Pancreas (tissue), 10 donors: ENCODE measurements at regions not wholly inside any gene's neighbourhood (a gene's known extent, or its start where the extent isn't known, plus 50 kb on each side); places are given as distances from the start of the nearest gene placed in this dataset.

Source experiments
- ATAC-seq, 4 donors: fragments of 200-7000 bp; cut with Tn5 transposase; one replicate each; pipeline versions ENCODE4 v1.8.0 to v1.9.1; 2020; ENCODE audit warnings: mild to moderate bottlenecking in 4 of 4, moderate library complexity in 4 of 4
- DNase-seq, 6 donors: peaks; one replicate each; pipeline ENCODE4 v3.0.0-alpha.2; 2020
- FAIRE-seq: peaks from 2 replicates; lab custom pipeline; 2012; peaks lifted over from hg19 to GRCh38; lab: Jason Lieb, UNC
- H3K27ac ChIP-seq, 4 donors: fragments of 200-600 bp; sonication (generic); 1 replicate in 3 of 4; 2 replicates in 1 of 4; pipeline versions ENCODE4 v1.5.0 to v1.8.0; 2020
- H3K27me3 ChIP-seq, 4 donors: fragments of 200-600 bp; one replicate each; pipeline ENCODE4 v1.8.0; 2021
- H3K36me3 ChIP-seq, 3 donors: fragments of 200-600 bp; sonication (generic) in 1 of 3; one replicate each; pipeline versions ENCODE4 v1.5.0 to v1.8.0; 2020 to 2021
- H3K4me1 ChIP-seq, 3 donors: fragments of 200-600 bp; one replicate each; pipeline ENCODE4 v1.8.0; 2021
- H3K4me3 ChIP-seq, 4 donors: fragments of 200-600 bp; sonication (generic) in 2 of 4; one replicate each; pipeline versions ENCODE4 v1.5.0 to v1.8.0; 2020 to 2021
- H3K9me3 ChIP-seq, 4 donors: fragments of 200-600 bp; one replicate each; pipeline ENCODE4 v1.8.0; 2021
- WGBS, 2 donors: extraction: QIAGEN DNeasy Blood & Tissue Kit; methylation state at CpG; one replicate each; pipeline ENCODE4 v1.1.7; 2013; 5-methylcytosine and 5-hydroxymethylcytosine counted together
- intact Hi-C, 3 donors: fragments of 100-400 bp; cut with DNase I; formaldehyde crosslinking; loops; one replicate each; pipeline versions ENCODE4 v1.11.1 to v1.14.2; 2022
- TF ChIP-seq, protein P1 (sequence below), 4 donors: fragments of 200-600 bp; sonication (generic) in 3 of 4; IDR thresholded peaks; one replicate each; pipeline versions ENCODE4 v1.5.0 to v1.8.0; 2021; ENCODE audit warnings: antibody characterized with exemption in 4 of 4
- donor health status: healthy with polysubstance abuse.
- donor health status: DM: no; HTN: no; CAD: no; lungs with moderate emphysema.
- donor health status: DM: no; HTN: no; CAD: no.
- donor health status: control.
- donor health status: control.
- donor health status: Bipolar disorder and iron deficiency.
- donor health status: DM: yes; HTN: yes; CAD: no.
- donor health status: DM: no; HTN: no; CAD: no.
- donor health status: DM: no; HTN: no; CAD: no.
- donor health status: DM: yes; HTN: yes; CAD: no.

DNA sequence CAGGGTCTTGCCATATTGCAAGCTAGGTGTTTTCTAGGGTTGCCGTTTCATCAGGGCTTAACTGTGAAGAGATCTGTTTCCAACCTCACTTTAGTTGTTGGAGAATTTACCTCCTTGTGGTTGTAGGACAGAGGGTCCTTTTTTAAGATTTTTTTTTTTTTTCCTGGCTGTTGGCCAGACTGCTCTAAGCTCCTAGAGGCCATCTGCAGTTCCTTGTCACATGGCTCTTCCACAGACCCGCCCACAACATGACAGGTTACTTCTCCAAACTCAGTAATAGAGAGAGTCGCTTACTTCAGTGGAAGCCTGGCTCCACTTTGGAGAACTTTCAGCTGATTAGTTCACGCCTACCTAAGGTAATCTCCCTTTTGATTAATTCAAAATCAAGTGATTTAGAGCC lies 543.7 kb downstream of the DMRTA1 start:
- FAIRE-seq = no peak
- 58 to 59% methylated on average over 4 of the region's 4 CpGs for WGBS, 2 donors
- no peaks in the 10 kb centered on the region for H3K27me3 ChIP-seq
- no peaks in the 10 kb centered on the region for H3K4me1 ChIP-seq
- H3K4me3 ChIP-seq = no peak overlapping the region
- no peaks in the 10 kb centered on the region for H3K9me3 ChIP-seq
- ATAC-seq = no peak
- no peak overlapping the region for H3K27ac ChIP-seq
- TF ChIP-seq, protein P1, sequence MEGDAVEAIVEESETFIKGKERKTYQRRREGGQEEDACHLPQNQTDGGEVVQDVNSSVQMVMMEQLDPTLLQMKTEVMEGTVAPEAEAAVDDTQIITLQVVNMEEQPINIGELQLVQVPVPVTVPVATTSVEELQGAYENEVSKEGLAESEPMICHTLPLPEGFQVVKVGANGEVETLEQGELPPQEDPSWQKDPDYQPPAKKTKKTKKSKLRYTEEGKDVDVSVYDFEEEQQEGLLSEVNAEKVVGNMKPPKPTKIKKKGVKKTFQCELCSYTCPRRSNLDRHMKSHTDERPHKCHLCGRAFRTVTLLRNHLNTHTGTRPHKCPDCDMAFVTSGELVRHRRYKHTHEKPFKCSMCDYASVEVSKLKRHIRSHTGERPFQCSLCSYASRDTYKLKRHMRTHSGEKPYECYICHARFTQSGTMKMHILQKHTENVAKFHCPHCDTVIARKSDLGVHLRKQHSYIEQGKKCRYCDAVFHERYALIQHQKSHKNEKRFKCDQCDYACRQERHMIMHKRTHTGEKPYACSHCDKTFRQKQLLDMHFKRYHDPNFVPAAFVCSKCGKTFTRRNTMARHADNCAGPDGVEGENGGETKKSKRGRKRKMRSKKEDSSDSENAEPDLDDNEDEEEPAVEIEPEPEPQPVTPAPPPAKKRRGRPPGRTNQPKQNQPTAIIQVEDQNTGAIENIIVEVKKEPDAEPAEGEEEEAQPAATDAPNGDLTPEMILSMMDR (IDR thresholded peaks at IDR 0.05) = no peak
- no peak for DNase-seq
- intact Hi-C loops = no loop called here
- no peaks in the 10 kb centered on the region for H3K36me3 ChIP-seq

DNA sequence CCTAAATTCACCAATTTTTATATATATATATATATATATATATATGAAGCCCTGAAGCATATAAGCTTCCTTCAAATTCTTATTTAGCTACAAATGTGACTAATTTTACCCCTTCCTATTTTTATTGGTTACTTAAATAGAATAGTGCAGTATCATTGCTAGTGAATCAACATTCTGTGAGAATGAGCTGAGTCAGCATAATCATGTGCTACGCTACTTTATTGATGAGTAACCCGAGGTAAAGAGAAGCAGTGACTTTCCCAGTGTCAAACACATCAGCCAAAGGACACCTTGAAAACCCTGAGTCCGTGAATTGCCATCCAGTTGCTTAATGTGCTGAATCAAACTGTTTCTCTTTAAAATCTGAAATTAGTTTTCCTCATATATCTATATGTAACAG lies 546.2 kb downstream of the DMRTA1 start:
- FAIRE-seq = no peak
- no peak for DNase-seq
- Histone ChIP-seq H3K9me3 (no peaks in the 10 kb centered on the region), H3K27ac (no peak overlapping the region), H3K27me3 (no peaks in the 10 kb centered on the region), H3K4me1 (no peaks in the 10 kb centered on the region), H3K4me3 (no peak overlapping the region), H3K36me3 (no peaks in the 10 kb centered on the region)
- intact Hi-C loops = no loop called here
- WGBS, 2 donors = 32 to 39% methylated on average over 3 of the region's 3 CpGs
- no peak for ATAC-seq
- TF ChIP-seq, protein P1 (IDR thresholded peaks at IDR 0.05) = no peak

DNA sequence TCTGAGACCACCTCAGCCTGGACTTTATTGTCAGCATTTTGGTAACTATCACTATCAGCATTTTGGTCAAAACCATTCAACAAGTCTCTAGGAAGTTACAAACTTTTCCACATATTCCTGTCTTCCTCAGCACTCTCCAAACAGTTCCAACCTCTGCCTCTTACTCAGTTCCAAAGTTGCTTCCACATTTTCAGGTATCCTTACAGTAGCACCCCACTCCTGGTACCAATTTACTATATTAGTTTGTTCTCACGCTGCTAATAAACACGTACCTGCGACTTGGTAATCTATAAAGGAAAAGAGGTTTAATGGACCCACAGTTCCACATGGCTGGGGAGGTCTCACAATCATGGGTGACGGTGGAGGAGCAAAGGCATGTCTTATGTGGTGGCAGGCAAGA lies 551.3 kb downstream of the DMRTA1 start:
- 64 to 84% methylated on average over 4 of the region's 4 CpGs for WGBS, 2 donors
- no peak for FAIRE-seq
- intact Hi-C loops = no loop called here

DNA sequence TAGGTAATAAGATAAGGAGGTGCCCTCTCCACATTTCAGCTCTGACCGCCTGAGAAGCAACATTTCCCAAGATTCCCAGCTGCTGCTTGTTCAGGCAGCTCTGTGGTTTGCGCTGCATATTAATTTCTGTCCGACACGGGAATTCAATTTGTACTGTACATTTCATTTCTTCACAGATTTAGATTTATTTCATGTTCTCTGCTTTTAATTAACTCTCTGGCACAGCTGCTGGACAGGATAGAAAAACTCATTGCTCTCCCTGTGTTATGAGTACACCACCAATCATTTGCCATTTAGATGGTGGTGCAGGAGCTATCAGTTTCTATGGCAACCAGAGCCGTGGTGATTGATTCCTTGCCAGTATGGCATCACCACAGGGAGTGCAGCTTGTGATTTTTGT lies 558.5 kb downstream of the DMRTA1 start:
- TF ChIP-seq, protein P1 (IDR thresholded peaks at IDR 0.05) = no peak
- Histone ChIP-seq H3K27me3 (no peaks in the 10 kb centered on the region), H3K9me3 (no peaks in the 10 kb centered on the region), H3K4me3 (no peak overlapping the region), H3K4me1 (no peaks in the 10 kb centered on the region), H3K36me3 (no peaks in the 10 kb centered on the region), H3K27ac (no peak overlapping the region)
- ATAC-seq = no peak
- intact Hi-C loops = no loop called here
- FAIRE-seq = no peak
- DNase-seq = no peak
- WGBS, 2 donors = 33 to 36% methylated on average over 5 of the region's 5 CpGs

More for the DNA sequence above, 551.3 kb downstream of the DMRTA1 start:
- H3K4me1 ChIP-seq = no peaks in the 10 kb centered on the region
- H3K36me3 ChIP-seq = no peaks in the 10 kb centered on the region
- no peak overlapping the region for H3K4me3 ChIP-seq
- DNase-seq (no peak), ATAC-seq (no peak)
- TF ChIP-seq, protein P1 (IDR thresholded peaks at IDR 0.05) = no peak
- no peaks in the 10 kb centered on the region for H3K27me3 ChIP-seq
- no peak overlapping the region for H3K27ac ChIP-seq
- H3K9me3 ChIP-seq = no peaks in the 10 kb centered on the region

DNA sequence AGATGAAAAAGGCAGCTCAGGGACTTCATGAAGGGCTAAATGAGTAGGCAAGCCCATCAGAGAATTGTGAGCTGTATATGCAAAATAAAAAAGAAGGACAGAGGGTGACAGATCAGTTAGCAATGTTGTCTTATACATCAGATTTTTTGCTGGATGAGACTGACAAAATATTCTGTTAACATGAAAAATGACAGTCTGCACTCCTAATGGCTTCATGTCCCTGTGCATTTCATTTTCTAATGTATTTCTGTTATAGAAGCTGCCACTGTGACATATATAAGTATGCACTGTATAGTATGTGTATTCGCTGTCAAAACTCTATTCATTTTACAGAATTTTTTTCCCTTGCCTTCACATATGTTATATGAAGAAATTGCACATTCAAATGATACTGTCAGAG lies 559.5 kb downstream of the DMRTA1 start:
- 69 to 82% methylated on average over 1 of the region's 1 CpG for WGBS, 2 donors
- DNase-seq = no peak

More for the DNA sequence above, 559.5 kb downstream of the DMRTA1 start:
- Histone ChIP-seq H3K4me3 (no peak overlapping the region), H3K27me3 (no peaks in the 10 kb centered on the region), H3K27ac (no peak overlapping the region), H3K4me1 (no peaks in the 10 kb centered on the region), H3K36me3 (no peaks in the 10 kb centered on the region), H3K9me3 (no peaks in the 10 kb centered on the region)
- no peak for FAIRE-seq
- no peak for ATAC-seq
- intact Hi-C loops = no loop called here
- TF ChIP-seq, protein P1 (IDR thresholded peaks at IDR 0.05) = no peak
